Choroid plexus epithelial cell (primary cell): ENCODE measurements at regions not wholly inside any gene's neighbourhood (a gene's known extent, or its start where the extent isn't known, plus 50 kb on each side); places are given as distances from the start of the nearest gene placed in this dataset.
"Not testable (repeated sequence)": the region's sequence is repeated elsewhere in the genome, so short reads cannot be mapped to it uniquely, and the experiment has no call there.

Experiments used
- DNase-seq: peaks from one replicate; pipeline ENCODE4 v3.0.0-alpha.2; 2010; ENCODE audit warnings: low read depth
- H3K4me3 ChIP-seq: 2 replicates; pipeline ENCODE4 v1.5.1; 2011; ENCODE audit warnings: low read depth, mild to moderate bottlenecking, control low read depth, low read length, moderate library complexity
- TF ChIP-seq, protein P1 (sequence below): conservative IDR thresholded peaks from 2 replicates; pipeline ENCODE4 v1.5.1; 2011; ENCODE audit warnings: low read depth, mild to moderate bottlenecking, control low read depth, inconsistent platforms, low read length, moderate library complexity

DNA sequence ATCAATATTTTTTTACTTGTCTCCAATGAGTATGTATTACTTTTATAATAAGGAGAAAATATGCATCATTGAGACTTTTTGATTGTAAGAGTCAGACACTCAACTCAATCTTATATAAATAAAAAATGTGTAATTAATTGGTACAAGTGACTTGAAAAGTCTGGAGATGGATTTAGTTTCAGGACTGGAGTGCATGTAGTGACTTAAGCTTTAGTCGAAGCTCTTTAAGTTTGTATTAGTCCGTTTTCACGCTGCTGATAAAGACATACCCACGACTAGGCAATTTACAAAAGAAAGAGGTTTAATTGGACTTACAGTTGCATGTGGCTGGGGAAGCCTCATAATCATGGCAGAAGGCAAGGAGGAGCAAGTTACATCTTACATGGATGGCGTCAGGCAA is 60.7 kb upstream of the NKD1 start:
- TF ChIP-seq, protein P1, sequence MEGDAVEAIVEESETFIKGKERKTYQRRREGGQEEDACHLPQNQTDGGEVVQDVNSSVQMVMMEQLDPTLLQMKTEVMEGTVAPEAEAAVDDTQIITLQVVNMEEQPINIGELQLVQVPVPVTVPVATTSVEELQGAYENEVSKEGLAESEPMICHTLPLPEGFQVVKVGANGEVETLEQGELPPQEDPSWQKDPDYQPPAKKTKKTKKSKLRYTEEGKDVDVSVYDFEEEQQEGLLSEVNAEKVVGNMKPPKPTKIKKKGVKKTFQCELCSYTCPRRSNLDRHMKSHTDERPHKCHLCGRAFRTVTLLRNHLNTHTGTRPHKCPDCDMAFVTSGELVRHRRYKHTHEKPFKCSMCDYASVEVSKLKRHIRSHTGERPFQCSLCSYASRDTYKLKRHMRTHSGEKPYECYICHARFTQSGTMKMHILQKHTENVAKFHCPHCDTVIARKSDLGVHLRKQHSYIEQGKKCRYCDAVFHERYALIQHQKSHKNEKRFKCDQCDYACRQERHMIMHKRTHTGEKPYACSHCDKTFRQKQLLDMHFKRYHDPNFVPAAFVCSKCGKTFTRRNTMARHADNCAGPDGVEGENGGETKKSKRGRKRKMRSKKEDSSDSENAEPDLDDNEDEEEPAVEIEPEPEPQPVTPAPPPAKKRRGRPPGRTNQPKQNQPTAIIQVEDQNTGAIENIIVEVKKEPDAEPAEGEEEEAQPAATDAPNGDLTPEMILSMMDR, result no peak
- DNase-seq, result no peak
- no peak overlapping the region for H3K4me3 ChIP-seq

- not testable (repeated sequence) for H3K4me3 ChIP-seq, DNase-seq
Measured at GRCh38 chr16:50486162-50486561, 62.0 kb upstream of the NKD1 start.

DNA sequence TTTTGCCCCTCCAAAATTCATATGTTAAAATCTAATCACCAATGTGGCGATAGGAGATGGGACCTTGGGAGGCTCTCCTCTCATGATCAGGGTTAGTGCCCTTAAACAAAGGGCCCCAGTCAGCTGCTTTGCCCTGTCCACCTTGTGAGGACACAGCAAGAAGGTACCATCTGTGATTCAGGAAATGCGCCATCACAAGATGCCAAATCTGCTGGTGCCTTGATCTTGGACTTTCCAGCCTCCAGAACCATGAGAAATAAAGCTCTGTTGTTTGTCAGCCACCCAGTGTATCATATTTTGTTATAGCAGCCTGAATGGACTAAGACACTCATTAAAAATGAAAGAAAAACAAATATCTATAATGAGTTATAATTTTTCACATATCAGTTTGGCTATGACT is 63.0 kb upstream of the NKD1 start:
- TF ChIP-seq, protein P1, result no peak
- no peak for DNase-seq
- no peak overlapping the region for H3K4me3 ChIP-seq

- DNase-seq, result no peak
- TF ChIP-seq, protein P1, result no peak
- H3K4me3 ChIP-seq, result no peak overlapping the region
Measured at GRCh38 chr16:50482271-50482670, 65.9 kb upstream of the NKD1 start.

GRCh38 chr16:50480206-50480605 is 68.0 kb upstream of the NKD1 start:
- H3K4me3 ChIP-seq, result no peak overlapping the region
- TF ChIP-seq, protein P1, result no peak
- no peak for DNase-seq

DNA sequence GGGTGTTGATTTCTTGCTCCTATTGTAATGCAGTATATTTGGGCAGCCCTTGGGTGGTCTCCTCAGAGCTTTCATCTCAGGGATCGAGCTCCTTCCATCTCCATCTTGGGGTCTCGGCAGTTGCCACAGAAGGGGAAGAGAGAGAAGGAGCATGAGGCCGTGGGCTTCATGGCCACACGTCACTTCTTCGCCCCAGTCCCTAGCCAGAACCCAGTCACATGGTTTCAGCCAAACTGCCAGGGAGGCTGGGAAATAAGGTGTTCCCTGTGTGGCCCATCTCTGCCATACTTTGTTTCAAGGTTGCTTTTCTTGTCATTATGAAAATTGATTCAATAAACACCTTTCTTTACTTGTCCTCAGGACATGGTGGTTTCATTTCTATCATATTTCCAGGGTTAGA is 68.4 kb upstream of the NKD1 start:
- DNase-seq, result no peak
- no peak overlapping the region for H3K4me3 ChIP-seq
- TF ChIP-seq, protein P1, result no peak

DNA sequence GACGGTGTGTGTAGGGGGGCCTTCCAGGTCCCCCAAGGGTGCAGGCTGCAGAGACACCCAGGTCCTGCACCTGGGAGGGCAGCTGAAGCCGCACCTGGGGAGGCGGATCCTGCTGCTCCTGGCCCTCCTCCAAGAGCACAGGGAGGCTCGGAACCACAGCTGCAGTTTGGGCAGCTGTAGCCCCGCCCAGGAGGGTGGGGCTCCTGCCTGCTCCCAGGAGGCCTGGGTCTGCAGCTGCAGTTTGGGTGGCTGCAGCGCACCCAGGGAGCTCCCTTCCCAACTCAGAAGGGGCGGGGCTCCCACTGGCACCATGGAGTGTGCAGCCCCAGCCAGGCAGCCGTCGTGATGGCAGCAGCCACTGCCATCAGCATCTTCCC is 69.4 kb upstream of the NKD1 start:
- TF ChIP-seq, protein P1, result no peak
- DNase-seq, result no peak
- H3K4me3 ChIP-seq, result no peak overlapping the region
